Loucy (cell line): ENCODE measurements at regions not wholly inside any gene's neighbourhood (a gene's known extent, or its start where the extent isn't known, plus 50 kb on each side); places are given as distances from the start of the nearest gene placed in this dataset.

Source experiments
- H2AFZ ChIP-seq: fragments of 200-600 bp; sonication (generic); 2 replicates; pipeline ENCODE4 v1.6.0; 2016; ENCODE audit warnings: antibody characterized with exemption, mild to moderate bottlenecking, low read length, moderate library complexity
- H3F3A ChIP-seq: fragments of 200-600 bp; 2 replicates; pipeline ENCODE4 v1.6.0; 2016; ENCODE audit warnings: antibody characterized with exemption, low read depth, mild to moderate bottlenecking
- H3K27me3 ChIP-seq: fragments of 200-600 bp; sonication (generic); 2 replicates; pipeline ENCODE4 v1.6.1; 2014; ENCODE audit warnings: low read length, mild to moderate bottlenecking; ENCODE audit not compliant: insufficient read depth, poor library complexity, severe bottlenecking
- H3K36me3 ChIP-seq: fragments of 200-600 bp; sonication (generic); 2 replicates; pipeline ENCODE4 v1.6.1; 2016; ENCODE audit warnings: low read length; ENCODE audit not compliant: insufficient read depth
- H3K4me1 ChIP-seq: fragments of 200-600 bp; sonication (generic); 2 replicates; pipeline ENCODE4 v1.5.1; 2014; ENCODE audit warnings: low read length, mild to moderate bottlenecking; ENCODE audit not compliant: insufficient read depth, poor library complexity, severe bottlenecking
- H3K4me2 ChIP-seq: fragments of 200-600 bp; sonication (generic); 2 replicates; pipeline ENCODE4 v1.6.0; 2014; ENCODE audit warnings: antibody characterized with exemption, low read length, low read depth, mild to moderate bottlenecking; ENCODE audit not compliant: poor library complexity, severe bottlenecking
- H3K4me3 ChIP-seq: fragments of 200-600 bp; sonication (generic); 2 replicates; pipeline ENCODE4 v1.5.1; 2014; ENCODE audit warnings: low read length, mild to moderate bottlenecking, mixed read lengths; ENCODE audit not compliant: poor library complexity, severe bottlenecking
- H3K79me2 ChIP-seq: fragments of 200-600 bp; sonication (generic); 2 replicates; pipeline ENCODE4 v1.6.1; 2014; ENCODE audit warnings: low read length; ENCODE audit not compliant: insufficient read depth
- H3K9ac ChIP-seq: fragments of 200-600 bp; sonication (generic); 2 replicates; pipeline ENCODE4 v1.6.0; 2014; ENCODE audit warnings: mild to moderate bottlenecking, low read depth, low read length, moderate library complexity; ENCODE audit not compliant: poor library complexity, severe bottlenecking
- H3K9me2 ChIP-seq: fragments of 200-600 bp; sonication (generic); replicated peaks from 2 replicates; pipeline ENCODE4 v1.6.1; 2016; ENCODE audit warnings: low read depth, low read length, mixed read lengths
- H3K9me3 ChIP-seq: fragments of 200-600 bp; sonication (generic); 2 replicates; pipeline ENCODE4 v1.6.1; 2014; ENCODE audit warnings: mild to moderate bottlenecking, antibody characterized with exemption, low read length, low read depth; ENCODE audit not compliant: insufficient read depth
- H4K20me1 ChIP-seq: fragments of 200-600 bp; sonication (generic); 2 replicates; pipeline ENCODE4 v1.6.0; 2014; ENCODE audit warnings: antibody characterized with exemption, low read length, mild to moderate bottlenecking; ENCODE audit not compliant: insufficient read depth, poor library complexity, severe bottlenecking
- CTCF ChIP-seq: fragments of 200-600 bp; sonication (generic); conservative IDR thresholded peaks from 2 replicates; pipeline ENCODE4 v1.5.1; 2014; ENCODE audit warnings: mild to moderate bottlenecking, antibody characterized with exemption, low read length
- EZH2phosphoT487 ChIP-seq: fragments of 200-600 bp; IDR thresholded peaks from 2 replicates; pipeline ENCODE4 v1.6.1; 2018; ENCODE audit warnings: antibody characterized with exemption, mild to moderate bottlenecking, moderate library complexity, borderline replicate concordance

- Histone ChIP-seq H3K79me2 (no peaks in the 10 kb centered on the region), H3K9ac (no peak overlapping the region), H3K9me2 (no peaks in the 10 kb centered on the region), H3K4me3 (no peak overlapping the region), H4K20me1 (no peaks in the 10 kb centered on the region), H3K36me3 (no peaks in the 10 kb centered on the region), H3K4me2 (no peak overlapping the region), H3K9me3 (no peaks in the 10 kb centered on the region), H2AFZ (no peak overlapping the region), H3K4me1 (no peaks in the 10 kb centered on the region), H3K27me3 (no peaks in the 10 kb centered on the region), H3F3A (no peaks in the 10 kb centered on the region)
- TF ChIP-seq EZH2phosphoT487, result no peak
- no peak for TF ChIP-seq CTCF
Measured at GRCh38 chr1:14027099-14027498, 327.1 kb downstream of the PRDM2 start.

GRCh38 chr1:14031461-14031860, 331.5 kb downstream of the PRDM2 start:
- Histone ChIP-seq H3F3A (no peaks in the 10 kb centered on the region), H3K9me3 (no peaks in the 10 kb centered on the region), H3K4me3 (no peak overlapping the region), H3K4me1 (no peaks in the 10 kb centered on the region), H4K20me1 (no peaks in the 10 kb centered on the region), H3K9ac (no peak overlapping the region), H3K36me3 (no peaks in the 10 kb centered on the region), H3K79me2 (no peaks in the 10 kb centered on the region), H3K9me2 (no peaks in the 10 kb centered on the region), H2AFZ (no peak overlapping the region), H3K4me2 (no peak overlapping the region), H3K27me3 (no peaks in the 10 kb centered on the region)
- no peak for TF ChIP-seq EZH2phosphoT487
- TF ChIP-seq CTCF, result no peak

DNA sequence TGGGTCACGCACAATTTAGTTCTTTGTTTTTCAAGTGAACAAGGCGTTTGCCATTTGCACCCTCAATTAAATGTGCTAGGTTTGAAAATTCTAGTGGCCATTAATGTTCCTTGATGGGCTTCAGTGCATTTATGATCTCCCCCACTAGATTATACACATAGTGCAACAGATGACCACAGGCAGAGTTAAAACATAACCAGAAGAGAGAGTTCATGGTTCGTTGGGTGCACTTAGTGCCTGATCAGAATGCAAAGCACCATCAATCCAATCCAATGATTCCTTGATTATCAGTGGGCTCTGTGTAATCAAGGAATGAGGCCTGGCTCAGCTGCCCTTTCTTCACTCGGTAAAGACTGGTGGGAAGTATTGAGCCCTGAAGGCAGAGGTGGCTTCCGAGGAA, 334.5 kb downstream of the PRDM2 start:
- Histone ChIP-seq H3K4me3 (no peak overlapping the region), H4K20me1 (no peaks in the 10 kb centered on the region), H3K9ac (no peak overlapping the region), H2AFZ (no peak overlapping the region), H3K9me3 (no peaks in the 10 kb centered on the region; the same call in 1 of the 2 replicates), H3K4me2 (no peak overlapping the region), H3K4me1 (no peaks in the 10 kb centered on the region), H3K9me2 (no peaks in the 10 kb centered on the region), H3K27me3 (no peaks in the 10 kb centered on the region), H3K79me2 (no peaks in the 10 kb centered on the region), H3F3A (no peaks in the 10 kb centered on the region), H3K36me3 (no peaks in the 10 kb centered on the region)
- no peak for TF ChIP-seq EZH2phosphoT487
- TF ChIP-seq CTCF, result no peak
